Middle frontal gyrus (tissue), 1 donor: ENCODE measurements at regions not wholly inside any gene's neighbourhood (a gene's known extent, or its start where the extent isn't known, plus 50 kb on each side); places are given as distances from the start of the nearest gene placed in this dataset.
"Not testable (repeated sequence)": the region's sequence is repeated elsewhere in the genome, so short reads cannot be mapped to it uniquely, and the experiment has no call there.

ENCODE experiments used
- DNase-seq: peaks from one replicate; pipeline ENCODE4 v3.0.0-alpha.2; 2015; ENCODE audit warnings: low spot score; ENCODE audit errors: extremely low spot score

DNA sequence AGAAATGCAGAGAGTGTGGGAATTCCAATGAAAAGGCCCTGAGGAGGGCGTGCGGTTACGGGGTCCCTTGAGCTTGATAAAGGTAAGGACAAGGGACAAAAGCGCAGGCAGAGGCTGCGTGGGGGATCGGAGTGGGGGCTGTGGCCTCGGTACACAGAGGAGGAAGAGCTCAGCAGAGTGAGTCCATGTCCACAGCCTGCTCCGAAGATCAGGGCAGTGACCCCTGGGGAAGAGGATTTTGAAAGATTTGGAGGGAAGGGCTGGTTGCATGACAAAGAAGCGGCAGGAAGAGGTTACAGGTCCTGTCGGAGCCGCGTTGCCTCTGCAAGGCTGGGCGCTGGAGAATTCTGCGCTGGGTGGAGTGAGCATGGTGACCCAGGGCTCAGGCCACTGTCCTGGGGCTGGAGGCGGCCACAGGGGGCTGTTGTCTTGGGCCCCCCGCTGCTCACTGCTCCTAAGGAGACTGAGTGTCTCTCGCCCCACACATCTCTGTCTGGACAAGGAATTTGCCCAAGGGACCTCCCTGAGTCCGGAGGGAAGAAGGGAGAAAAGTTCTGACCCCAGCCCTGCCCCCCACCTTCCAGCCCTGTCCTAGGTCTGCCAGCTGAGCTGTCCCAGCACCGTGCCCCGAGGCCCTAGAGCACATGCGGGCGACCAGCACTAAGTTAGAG, 69.8 kb upstream of the INSIG1 start:
- no peak for DNase-seq

DNA sequence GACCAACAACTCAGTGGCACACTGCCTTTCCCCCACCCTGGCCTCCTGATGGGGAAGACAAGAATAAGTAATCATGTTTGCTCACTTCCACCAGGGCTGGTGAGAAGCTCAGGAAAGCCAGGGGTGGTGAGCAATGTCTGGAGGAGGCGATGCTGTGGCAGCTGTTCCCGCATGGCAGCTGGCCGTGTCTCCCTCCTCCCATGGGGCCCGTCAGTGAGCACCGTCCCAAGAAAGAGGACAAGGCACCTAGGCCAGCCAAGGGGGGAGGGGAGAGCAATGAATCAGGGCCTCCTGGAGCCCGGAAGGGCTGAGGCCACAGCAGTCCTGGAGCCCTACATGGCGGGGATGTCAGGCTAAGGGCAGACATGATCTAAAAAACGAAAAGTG, 69.2 kb upstream of the INSIG1 start:
- DNase-seq: no peak

DNA sequence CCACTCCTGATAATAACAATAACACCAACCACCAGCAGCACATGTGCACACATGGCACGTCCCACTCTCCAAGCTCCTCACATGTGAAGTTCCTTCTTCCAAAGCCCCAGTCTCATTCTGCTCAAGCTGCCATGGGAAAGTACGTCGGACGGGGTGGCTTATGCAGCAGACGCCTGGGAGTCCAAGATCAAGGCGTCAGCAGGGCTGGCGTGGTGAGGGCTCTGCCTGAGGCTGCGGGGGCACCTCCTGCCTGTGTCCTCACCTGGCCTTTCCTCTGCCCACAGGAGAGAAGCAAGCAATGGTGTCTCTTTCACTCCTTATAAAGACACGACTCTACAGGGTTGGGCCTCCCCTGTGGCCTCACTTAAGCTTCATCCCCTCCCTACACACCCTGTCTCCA, 68.8 kb upstream of the INSIG1 start:
- no peak for DNase-seq

DNA sequence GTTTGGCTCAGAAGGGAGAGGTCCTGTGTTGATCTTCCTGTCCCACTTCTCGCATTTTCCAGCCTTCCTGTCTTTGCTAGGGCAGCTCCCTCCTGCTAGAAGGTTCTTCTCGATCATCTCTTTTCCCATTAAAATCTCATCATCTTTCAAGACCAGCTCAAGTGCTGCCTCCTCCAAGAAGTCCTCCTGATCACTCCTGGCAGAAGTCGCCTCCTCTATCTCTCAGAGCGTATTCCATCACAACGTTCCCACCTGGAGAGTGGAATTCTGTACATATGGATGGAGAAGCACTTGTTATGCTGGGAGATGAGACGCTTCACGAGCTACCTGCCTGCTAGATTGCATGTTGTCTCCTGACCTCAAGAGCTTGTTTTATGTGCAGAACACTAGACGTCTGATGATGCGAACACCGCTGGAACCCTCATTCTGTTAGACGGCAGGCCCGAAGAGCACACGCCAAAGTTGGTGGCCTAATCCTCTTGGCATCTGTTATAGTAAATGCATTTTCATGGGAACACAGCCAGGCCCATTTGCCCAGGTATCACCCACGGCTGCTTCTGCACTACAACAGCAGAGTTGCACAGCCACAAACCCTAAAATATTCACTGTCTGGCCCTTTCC, 68.0 kb upstream of the INSIG1 start:
- DNase-seq: no peak

DNA sequence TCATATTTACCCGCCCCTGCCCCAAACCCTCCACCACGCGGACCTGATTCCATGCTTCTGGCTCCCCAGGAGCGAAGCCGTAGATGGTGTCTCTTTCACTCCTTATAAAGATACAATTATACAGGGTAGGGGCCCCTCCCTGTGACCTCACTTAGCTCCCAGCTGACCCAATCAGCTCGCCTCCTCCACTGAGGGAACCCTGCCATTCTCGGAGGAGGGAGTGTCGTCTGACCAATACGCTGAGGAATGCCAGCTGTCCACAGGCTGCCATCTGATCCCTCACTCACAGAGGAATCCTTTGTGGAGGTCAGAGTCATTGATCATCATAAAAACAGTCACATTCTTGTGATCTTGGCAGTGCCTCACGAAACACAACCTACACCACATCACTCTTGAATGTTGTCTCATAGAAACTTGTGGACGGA, 67.5 kb upstream of the INSIG1 start:
- peak; percentile 38 for DNase-seq

DNA sequence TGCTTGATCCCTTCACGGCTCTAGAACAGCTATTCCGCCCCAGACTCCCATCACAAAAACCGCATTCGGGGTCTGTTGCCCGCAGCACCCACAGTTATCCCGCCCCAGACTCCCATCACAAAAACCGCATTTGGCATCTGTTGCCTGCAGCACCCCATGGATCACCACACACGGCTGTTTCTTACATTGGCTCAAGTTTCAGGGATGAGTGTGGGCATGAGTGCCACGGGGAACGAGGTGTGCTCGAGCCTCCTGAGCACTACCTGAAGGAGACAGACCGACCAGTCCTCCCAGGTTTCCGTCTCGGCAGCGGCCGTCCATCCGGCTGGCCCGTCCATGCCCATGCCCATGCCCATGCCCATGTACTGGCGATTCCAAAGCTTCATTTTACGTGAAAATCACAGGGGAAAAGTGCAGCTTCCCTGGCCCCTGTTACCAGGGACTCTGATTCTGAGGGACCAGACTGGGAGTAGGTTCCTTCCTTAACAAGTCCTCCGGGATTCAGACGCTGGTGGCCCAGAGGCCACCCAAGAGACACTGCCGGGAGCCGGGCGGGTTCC, 66.4 kb upstream of the INSIG1 start:
- no peak for DNase-seq

DNA sequence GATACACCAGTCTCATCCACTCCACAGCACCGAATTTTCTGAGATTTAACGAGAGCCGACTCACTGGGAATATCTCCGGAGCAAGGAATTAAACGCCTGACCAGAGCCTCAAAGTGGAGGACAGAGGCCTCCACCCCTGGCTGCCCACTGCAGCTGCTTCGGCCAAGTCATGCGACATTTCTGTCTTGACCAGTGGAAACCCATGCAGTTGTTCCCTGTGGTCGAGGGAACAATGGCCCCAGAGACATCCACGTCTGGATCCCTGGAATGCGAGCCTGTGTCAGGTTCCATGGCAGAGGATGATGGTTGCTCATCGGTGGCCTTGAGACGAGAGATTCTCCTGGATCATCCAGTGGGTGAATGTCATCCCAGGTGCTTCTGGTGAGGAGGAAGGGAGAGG, 65.7 kb upstream of the INSIG1 start:
- no peak for DNase-seq

DNA sequence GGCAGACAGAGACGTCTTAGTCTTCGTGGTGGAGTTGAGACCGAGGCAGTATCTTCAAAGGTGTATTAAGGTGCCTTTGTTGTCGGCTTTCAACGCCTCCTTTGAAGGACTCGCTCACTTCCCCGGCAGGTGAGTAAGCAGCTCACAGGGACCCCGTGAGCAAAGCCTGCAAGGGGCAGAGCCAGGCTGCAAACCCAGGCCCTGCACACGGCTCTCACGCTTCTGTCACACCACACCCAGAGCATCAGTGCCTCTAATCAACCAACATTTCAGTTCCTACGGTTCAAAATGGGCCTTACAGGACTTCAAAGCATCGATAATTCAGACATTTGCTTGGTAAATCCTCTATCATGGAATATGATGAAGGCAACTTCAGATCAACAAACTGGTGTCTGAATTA, 64.8 kb upstream of the INSIG1 start:
- no peak for DNase-seq

DNA sequence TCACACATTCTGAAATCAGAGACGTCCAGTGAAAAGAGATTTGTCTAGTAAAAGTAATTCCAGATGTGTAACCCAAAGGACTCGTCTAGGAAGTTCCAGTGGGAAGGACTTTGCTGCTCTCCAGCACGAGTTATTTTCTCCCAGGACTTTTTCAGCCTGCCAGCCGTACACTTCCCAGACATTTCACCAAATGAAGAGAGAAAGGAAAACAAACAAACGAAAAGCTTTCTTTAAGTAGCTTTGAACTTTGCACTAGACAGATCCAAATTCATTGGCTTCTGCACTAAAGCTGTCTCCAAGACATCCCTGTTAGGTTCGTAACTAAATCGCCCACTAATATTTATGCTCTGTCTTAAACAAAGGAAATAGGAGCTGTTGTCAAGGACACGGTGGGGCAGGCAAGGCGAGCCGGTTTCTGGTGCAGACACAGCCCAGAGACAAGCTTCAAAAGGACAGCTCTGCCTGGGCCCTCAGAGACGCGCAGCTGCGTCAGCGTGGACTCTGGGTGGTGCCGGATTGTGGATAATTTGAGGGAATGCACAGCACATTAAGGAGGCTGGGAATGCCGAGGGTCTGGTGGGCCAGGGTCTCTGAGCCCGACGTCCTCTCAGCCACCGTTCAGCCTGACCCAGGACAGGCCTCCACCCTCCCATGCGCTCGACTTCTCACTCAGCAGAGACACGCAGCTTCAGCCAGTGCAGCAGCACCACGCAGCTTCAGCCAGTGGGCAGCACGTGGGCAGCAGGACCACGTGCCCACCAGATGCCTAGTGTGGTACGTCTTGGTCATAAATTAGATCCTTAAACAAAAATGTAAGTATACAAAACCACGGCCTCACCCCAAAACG, 64.1 kb upstream of the INSIG1 start:
- DNase-seq: no peak

DNA sequence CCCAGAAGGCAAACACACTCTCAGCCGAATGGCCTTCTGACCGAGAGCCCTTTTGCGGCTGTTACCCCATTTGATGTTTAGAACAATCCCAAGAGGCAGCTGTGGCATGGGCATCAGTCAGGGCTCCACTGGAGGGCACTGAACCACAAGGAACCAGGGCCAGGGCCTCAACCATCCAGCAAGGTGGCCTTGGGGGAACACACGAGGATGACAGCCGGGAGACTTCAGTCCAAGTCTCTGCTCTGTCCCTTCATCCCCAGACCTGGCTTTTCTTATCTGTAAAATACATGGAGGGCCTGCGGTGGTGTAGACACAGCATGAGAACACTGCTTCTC, 63.6 kb upstream of the INSIG1 start:
- DNase-seq: no peak

DNA sequence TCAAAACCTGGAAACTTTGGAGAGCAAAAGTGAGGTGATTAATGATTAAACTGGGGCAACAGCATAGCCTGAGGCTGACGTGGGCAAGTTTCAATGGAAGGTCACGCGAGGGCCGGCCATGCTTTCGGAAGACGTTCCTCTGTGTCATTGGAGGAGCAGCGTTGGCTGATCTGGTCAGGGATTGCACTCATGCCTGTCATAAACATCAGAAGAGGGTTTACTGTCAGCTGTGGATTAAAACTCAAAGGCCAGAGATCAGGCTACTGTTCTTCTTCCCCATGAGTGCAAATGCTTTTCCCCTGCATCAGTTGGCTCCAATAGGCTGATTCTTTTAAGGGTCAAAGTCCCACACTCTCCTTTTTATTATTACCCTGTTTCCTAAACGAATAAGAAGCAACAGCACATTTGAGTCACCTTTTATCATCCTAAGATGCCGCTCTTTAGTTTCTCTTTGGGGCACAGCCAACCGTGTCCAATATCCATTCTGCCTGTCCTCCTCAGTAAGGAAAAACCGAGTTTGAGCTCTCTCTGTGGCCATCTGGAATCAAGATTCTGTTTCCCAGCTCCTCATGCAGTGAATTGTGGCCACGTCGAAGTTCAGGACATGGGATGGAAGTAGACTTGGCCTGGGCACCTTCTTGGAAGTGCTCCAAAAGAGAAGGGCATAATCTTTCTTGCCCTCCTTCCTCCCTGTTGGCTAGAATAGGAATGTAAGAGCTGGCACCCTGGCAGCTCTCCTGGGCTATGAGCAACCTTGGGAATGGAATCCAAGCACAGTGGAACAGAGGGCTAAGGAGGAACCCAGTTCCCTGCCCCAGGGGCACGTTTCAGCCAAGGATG, 62.5 kb upstream of the INSIG1 start:
- no peak for DNase-seq

DNA sequence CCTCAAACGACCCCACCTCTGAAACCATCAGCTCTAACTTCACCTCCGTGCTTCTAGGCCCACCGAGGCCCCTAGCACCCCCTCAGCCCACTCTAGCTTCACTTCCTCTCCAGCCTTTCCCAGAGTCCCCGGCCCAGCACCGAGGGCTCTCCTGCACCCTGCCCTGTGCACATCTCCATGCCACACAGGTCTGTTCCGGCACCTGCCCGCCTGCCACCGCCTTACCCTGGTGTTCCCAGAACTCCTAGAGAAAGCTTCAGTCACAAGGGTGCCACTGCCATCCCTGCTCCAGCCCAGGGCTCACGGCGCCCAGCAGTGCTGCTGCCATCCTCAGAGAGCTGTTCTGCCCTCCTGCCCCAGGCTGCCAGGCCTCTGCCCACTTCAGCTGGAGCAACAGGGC, 61.3 kb upstream of the INSIG1 start:
- DNase-seq: no peak

DNA sequence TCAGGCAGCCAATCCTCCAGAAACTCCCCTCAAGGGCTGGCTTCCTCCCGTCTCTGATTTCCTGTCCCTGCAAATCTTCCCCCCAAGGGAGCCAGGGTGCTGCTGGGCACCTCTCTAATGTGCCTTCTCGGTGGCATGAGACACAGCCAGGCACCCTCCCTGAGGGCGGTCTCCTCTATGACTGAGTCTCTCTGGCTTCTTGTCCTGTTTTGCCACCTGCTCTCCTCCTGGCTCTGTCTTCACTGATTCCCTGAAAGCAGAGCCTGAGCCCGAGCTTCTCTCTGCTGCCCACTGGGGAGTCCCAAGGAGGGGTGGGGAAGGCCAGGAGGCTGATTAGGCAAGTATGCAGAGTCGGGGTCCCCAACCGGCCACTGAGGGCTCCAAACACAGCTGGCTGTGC, 60.4 kb upstream of the INSIG1 start:
- no peak for DNase-seq

DNA sequence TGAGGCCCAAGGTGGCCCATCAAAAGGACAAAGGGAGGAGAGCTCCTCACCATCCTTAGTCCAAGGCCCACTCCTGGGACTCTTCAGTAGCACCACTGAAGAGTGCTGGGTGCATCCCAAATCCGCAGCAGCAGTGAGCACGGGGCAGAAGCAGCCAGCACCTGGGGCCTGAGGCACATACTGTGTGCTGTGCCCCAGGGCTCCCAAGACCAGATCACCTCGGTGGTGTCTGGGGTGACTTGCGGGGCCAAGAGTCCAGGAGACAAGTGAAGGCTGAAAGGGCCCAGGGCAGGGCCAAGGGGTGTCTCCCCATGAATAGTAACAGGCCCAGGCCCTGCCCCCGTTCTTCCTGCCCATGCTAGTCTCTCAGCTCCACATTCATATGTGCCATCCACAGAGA, 59.9 kb upstream of the INSIG1 start:
- DNase-seq: no peak

DNA sequence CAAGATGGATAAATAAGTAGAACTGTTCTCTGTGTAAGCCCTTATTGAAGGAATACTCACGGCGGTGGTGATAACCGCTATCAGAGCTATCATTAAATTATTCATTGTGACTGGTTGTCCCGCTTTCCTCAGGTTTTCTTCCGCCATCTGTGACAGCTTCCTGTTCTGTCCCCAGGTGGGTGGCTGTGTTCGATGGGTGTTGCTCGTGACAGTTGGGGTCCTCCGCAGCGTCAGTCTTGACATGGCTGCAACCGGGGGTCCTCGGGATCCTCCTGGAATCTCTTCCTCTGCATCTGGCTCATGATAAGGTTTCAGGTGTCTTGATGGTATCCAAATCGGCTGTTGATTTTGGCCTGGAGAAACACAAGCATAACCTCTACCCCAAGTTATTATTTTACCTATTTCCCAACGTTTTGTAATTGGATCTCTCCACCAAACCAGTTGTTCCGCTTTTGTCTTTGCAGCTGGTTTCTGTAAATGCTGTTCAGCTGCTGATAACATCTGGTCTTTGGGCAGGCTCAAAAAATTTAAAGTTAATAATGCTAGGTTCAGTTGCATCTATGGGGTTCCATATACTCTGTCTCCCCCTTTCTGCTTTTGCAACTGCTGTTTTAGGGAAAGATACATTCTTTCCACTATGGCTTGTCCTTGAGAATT, 58.1 kb upstream of the INSIG1 start:
- DNase-seq: not testable (repeated sequence)

DNA sequence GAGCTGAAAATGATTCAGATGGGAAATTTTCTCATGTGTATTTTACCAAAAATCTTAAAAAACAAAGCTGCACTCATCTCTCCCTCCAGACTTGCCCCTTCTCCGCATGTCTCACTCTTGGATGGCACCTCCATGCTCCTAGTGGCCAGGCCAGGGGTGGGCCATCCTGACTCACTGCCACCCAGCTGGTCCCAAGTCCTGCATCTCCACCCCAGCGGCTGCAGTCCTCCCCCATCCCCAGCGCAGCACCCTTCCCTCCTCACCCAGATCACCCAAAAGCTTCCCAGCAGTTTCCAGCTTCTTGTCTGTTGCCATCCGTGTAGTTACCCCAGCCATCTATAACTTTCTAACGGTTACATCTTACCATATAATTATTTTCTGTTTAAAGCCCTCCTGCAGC, 53.0 kb upstream of the INSIG1 start:
- no peak for DNase-seq

DNA sequence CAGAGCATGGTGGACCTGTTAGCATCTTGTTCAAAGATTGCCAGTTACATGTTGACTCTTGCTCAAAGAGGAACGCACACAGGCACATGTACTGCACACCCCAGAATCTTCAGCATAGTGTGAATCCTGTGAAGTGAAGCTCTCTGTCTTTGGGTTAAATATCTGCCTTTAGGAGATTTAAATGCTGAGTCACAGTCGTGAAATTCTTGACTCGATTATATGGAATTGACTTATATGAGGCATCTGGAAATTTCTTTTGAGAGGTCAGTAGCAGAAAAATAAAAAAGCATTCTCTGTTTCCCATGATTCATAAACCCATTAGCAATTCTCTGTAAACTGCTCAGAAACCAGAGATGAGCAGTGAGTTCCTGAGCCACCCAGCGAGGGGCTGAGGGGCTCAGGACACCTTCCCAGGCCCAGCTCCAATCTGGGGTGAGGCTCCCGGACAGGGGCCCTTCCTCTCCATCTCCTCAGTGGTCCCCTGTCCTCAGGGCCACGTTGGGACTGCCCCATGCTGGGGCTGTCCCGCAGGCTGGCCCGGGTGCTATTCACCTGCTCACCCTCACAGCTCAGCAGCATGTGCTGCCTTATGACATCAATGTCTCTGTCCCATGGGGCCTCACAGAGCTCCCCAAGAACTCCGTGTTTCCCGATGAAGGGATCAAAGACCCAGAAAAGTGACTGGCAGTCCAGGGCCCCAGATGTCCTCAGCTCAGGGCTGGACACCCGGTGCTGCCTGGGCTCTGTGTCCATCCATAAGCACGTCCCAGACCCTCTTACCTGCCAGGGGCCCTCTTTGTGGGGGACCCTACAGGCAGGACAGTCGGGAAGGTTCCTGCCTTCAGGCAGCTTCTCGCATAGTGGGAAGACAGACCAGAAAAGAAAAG, 50.0 kb upstream of the INSIG1 start:
- DNase-seq: no peak
